Right ventricle myocardium superior (tissue), 1 donor: ENCODE measurements at regions not wholly inside any gene's neighbourhood (a gene's known extent, or its start where the extent isn't known, plus 50 kb on each side); places are given as distances from the start of the nearest gene placed in this dataset.
A peak's percentile ranks its signal among the peaks of the same experiment; 100 is the strongest.

ENCODE experiments used
- ATAC-seq: fragments of 200-7000 bp; cut with Tn5 transposase; one replicate; pipeline ENCODE4 v1.9.1; 2020; ENCODE audit warnings: mild to moderate bottlenecking; ENCODE audit not compliant: poor library complexity
- DNase-seq: peaks from one replicate; pipeline ENCODE4 v3.0.0-alpha.2; 2020
- intact Hi-C: fragments of 100-400 bp; cut with DNase I; formaldehyde crosslinking; loops from one replicate; pipeline ENCODE4 v1.11.2; 2022
- donor health status: DM: no; HTN: yes; CAD: no; lungs with severe emphysema.

GRCh38 chr12:19972325-19973288 lies 395.7 kb upstream of the PDE3A start:
- intact Hi-C loops, result no loop called here
- DNase-seq, result no peak
- ATAC-seq, result no peak

GRCh38 chr12:19978193-19978592 lies 390.1 kb upstream of the PDE3A start:
- DNase-seq, result no peak
- intact Hi-C loops, result no loop called here
- ATAC-seq, result peak; percentile 74

- no peak for ATAC-seq
- intact Hi-C loops, result no loop called here
Observed at GRCh38 chr12:19979584-19979983, 388.8 kb upstream of the PDE3A start.

GRCh38 chr12:19981944-19982343 lies 386.4 kb upstream of the PDE3A start:
- DNase-seq (no peak), ATAC-seq (no peak)
- intact Hi-C loops, result no loop called here

More at GRCh38 chr12:19979584-19979983, 388.8 kb upstream of the PDE3A start:
- DNase-seq, result no peak

- intact Hi-C loops, result no loop called here
- no peak for DNase-seq
- no peak for ATAC-seq
Observed at GRCh38 chr12:19988001-19988400, 380.3 kb upstream of the PDE3A start.

- DNase-seq (no peak), ATAC-seq (peak; percentile 58)
- intact Hi-C loops, result no loop called here
Observed at GRCh38 chr12:19988459-19988873, 379.9 kb upstream of the PDE3A start.

GRCh38 chr12:19988948-19989347 lies 379.4 kb upstream of the PDE3A start:
- ATAC-seq (no peak), DNase-seq (no peak)
- intact Hi-C loops, result no loop called here

GRCh38 chr12:19991146-19991545 lies 377.2 kb upstream of the PDE3A start:
- no peak for DNase-seq
- ATAC-seq, result no peak
- intact Hi-C loops, result no loop called here

GRCh38 chr12:19992311-19992710 lies 376.0 kb upstream of the PDE3A start:
- intact Hi-C loops, result no loop called here
- ATAC-seq (peak; percentile 27), DNase-seq (no peak)

GRCh38 chr12:19994968-19995367 lies 373.4 kb upstream of the PDE3A start:
- no peak for ATAC-seq
- intact Hi-C loops, result no loop called here
- no peak for DNase-seq

- ATAC-seq (no peak), DNase-seq (no peak)
- intact Hi-C loops, result no loop called here
Observed at GRCh38 chr12:19997656-19998400, 370.5 kb upstream of the PDE3A start.

- DNase-seq (no peak), ATAC-seq (no peak)
- intact Hi-C loops, result no loop called here
Observed at GRCh38 chr12:19998411-19998810, 369.9 kb upstream of the PDE3A start.

- ATAC-seq (peak; percentile 57), DNase-seq (no peak)
- intact Hi-C loops, result no loop called here
Observed at GRCh38 chr12:19998961-19999804, 369.2 kb upstream of the PDE3A start.

- intact Hi-C loops, result loop anchor here (10.0 kb wide), 1 partner anchor 275 kb away; no protein-coding TSS in a partner anchor
- DNase-seq, result no peak
- ATAC-seq, result peak; percentile 11
Observed at GRCh38 chr12:19999805-20000138, 368.6 kb upstream of the PDE3A start.

- intact Hi-C loops, result loop anchor here (10.0 kb wide), 1 partner anchor 274 kb away; no protein-coding TSS in a partner anchor
- ATAC-seq, result peak; percentile 89
Observed at GRCh38 chr12:20000229-20000849, 368.0 kb upstream of the PDE3A start.

GRCh38 chr12:20003252-20003651 lies 365.1 kb upstream of the PDE3A start:
- intact Hi-C loops, result loop anchor here (10.0 kb wide), 1 partner anchor 272 kb away; no protein-coding TSS in a partner anchor
- ATAC-seq, result no peak
- no peak for DNase-seq

More at GRCh38 chr12:20000229-20000849, 368.0 kb upstream of the PDE3A start:
- no peak for DNase-seq

GRCh38 chr12:20004952-20005351 lies 363.4 kb upstream of the PDE3A start:
- intact Hi-C loops, result loop anchor here (10.0 kb wide), 1 partner anchor 270 kb away; no protein-coding TSS in a partner anchor
- DNase-seq (no peak), ATAC-seq (no peak)
